Fibroblast of lung (primary cell): ENCODE measurements at regions not wholly inside any gene's neighbourhood (a gene's known extent, or its start where the extent isn't known, plus 50 kb on each side); places are given as distances from the start of the nearest gene placed in this dataset.

Experiments used
- CTCF ChIP-seq, 2 donors: IDR thresholded peaks in 1 of 2; conservative IDR thresholded peaks in 1 of 2; 1 replicate in 1 of 2; 2 replicates in 1 of 2; pipeline ENCODE4 v1.5.1; 2011 to 2012; ENCODE audit warnings: low read length in 2 of 2, control low read depth in 1 of 2, inconsistent platforms in 1 of 2, low read depth in 1 of 2, mild to moderate bottlenecking in 1 of 2
- EZH2 ChIP-seq: IDR thresholded peaks from 2 replicates; pipeline ENCODE4 v1.5.1; 2012; ENCODE audit warnings: low read length, control low read depth, mild to moderate bottlenecking; ENCODE audit errors: missing control alignments

- TF ChIP-seq CTCF (conservative IDR thresholded peaks at IDR 0.05 in 1 of 2, IDR thresholded peaks at IDR 0.05 in 1 of 2; ENCODE audit: low read depth in 1 of 2, low read length in 2 of 2) (no peak), EZH2 (no peak)
Measured at GRCh38 chr2:195269220-195269619, 387.8 kb upstream of the SLC39A10 start.
